ENCODE measurements at regions not wholly inside any gene's neighbourhood (a gene's known extent, or its start where the extent isn't known, plus 50 kb on each side); places are given as distances from the start of the nearest gene placed in this dataset.

- no peak for TF ChIP-seq CHD7 (IDR thresholded peaks at IDR 0.05; ENCODE audit: insufficient replicate concordance, low read length)
Observed at GRCh38 chr4:81626851-81627250, 155.1 kb upstream of the RASGEF1B start (continued).

Data from H1 (cell line).